Keratinocyte (primary cell): ENCODE measurements at regions not wholly inside any gene's neighbourhood (a gene's known extent, or its start where the extent isn't known, plus 50 kb on each side); places are given as distances from the start of the nearest gene placed in this dataset.

Experiments
- EZH2 ChIP-seq: IDR thresholded peaks from one replicate; pipeline ENCODE4 v1.6.1; 2012; ENCODE audit warnings: inconsistent platforms, mild to moderate bottlenecking, low read length, moderate library complexity
- TF ChIP-seq, protein P1 (sequence below), 3 experiments: IDR thresholded peaks in 1 of 3; conservative IDR thresholded peaks in 1 of 3; optimal IDR thresholded peaks in 1 of 3; 2 replicates in 2 of 3; 3 replicates in 1 of 3; pipeline versions ENCODE3 to v1.5.1; 2011; ENCODE audit warnings: low read length in 3 of 3, mild to moderate bottlenecking in 3 of 3, moderate library complexity in 2 of 3, control low read depth in 1 of 3, inconsistent platforms in 1 of 3; ENCODE audit not compliant: insufficient read depth in 2 of 3; ENCODE audit errors: extremely low read depth in 1 of 3

DNA sequence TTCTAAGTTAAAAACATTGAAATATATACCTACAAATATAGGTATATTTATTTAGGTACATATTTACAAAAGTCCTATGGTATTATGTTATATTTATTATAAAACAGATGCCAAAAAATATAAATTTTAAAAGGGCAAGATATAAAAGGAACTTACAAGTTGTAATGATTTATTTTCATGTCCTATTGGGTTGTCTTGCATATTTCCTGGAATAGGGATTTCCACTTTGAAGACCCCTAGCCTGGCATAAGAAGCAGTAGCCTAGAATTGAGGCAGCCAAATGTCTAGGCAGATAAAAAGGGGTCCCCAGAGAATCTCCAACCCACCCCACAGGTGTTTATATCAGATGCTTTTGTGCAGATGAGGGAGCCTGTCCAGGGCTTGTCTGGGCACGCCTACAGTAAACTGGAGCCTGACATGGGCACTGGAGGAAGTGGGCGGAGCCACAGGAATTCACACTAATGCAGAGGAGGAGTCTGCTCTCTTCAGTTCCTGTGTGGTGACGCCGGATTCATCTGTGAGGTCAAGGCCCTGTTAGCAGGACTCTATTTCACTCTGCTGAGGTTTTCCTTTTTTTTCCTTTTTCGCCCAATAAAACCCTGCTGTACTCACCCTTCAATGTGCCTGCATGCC is 1088.9 kb upstream of the PIK3C3 start:
- TF ChIP-seq, protein P1, sequence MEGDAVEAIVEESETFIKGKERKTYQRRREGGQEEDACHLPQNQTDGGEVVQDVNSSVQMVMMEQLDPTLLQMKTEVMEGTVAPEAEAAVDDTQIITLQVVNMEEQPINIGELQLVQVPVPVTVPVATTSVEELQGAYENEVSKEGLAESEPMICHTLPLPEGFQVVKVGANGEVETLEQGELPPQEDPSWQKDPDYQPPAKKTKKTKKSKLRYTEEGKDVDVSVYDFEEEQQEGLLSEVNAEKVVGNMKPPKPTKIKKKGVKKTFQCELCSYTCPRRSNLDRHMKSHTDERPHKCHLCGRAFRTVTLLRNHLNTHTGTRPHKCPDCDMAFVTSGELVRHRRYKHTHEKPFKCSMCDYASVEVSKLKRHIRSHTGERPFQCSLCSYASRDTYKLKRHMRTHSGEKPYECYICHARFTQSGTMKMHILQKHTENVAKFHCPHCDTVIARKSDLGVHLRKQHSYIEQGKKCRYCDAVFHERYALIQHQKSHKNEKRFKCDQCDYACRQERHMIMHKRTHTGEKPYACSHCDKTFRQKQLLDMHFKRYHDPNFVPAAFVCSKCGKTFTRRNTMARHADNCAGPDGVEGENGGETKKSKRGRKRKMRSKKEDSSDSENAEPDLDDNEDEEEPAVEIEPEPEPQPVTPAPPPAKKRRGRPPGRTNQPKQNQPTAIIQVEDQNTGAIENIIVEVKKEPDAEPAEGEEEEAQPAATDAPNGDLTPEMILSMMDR (optimal IDR thresholded peaks at IDR 0.05 in 1 of 3, IDR thresholded peaks at IDR 0.05 in 1 of 3, conservative IDR thresholded peaks at IDR 0.05 in 1 of 3; ENCODE audit: extremely low read depth in 1 of 3, insufficient read depth in 2 of 3, low read length in 3 of 3), result no peak
- no peak for TF ChIP-seq EZH2
